H1 (cell line): ENCODE measurements at regions not wholly inside any gene's neighbourhood (a gene's known extent, or its start where the extent isn't known, plus 50 kb on each side); places are given as distances from the start of the nearest gene placed in this dataset.

Experiments used
- CHD7 ChIP-seq: fragments of 300-600 bp; sonication (generic); IDR thresholded peaks from 2 replicates; pipeline ENCODE4 v1.7.1; 2012; ENCODE audit warnings: low read length, moderate library complexity, mild to moderate bottlenecking, inconsistent platforms; ENCODE audit not compliant: insufficient replicate concordance
- MAX ChIP-seq: IDR thresholded peaks from 2 replicates; pipeline ENCODE4 v1.6.1; 2012; ENCODE audit warnings: inconsistent platforms

- TF ChIP-seq CHD7 (peak; percentile 84), MAX (no peak)
Observed at GRCh38 chr1:57600424-57600823, 176.6 kb upstream of the DAB1 start (continued).
